CD14-positive monocyte (primary cell): ENCODE measurements at regions not wholly inside any gene's neighbourhood (a gene's known extent, or its start where the extent isn't known, plus 50 kb on each side); places are given as distances from the start of the nearest gene placed in this dataset.

Experiments used
- DNase-seq, 3 donors: peaks; one replicate each; pipeline ENCODE4 v3.0.0-alpha.2; 2011 to 2022
- H2AFZ ChIP-seq: 2 replicates; pipeline ENCODE4 v1.6.0; 2012; ENCODE audit warnings: mild to moderate bottlenecking, low read depth, low read length, inconsistent platforms; ENCODE audit not compliant: insufficient read depth, poor library complexity, severe bottlenecking
- H3K27ac ChIP-seq, 2 donors: 1 replicate in 1 of 2; 2 replicates in 1 of 2; pipeline ENCODE4 v1.5.1; 2012 to 2013; ENCODE audit warnings: low read length in 2 of 2, control low read depth in 1 of 2, inconsistent platforms in 1 of 2, low read depth in 1 of 2, mild to moderate bottlenecking in 1 of 2
- H3K27me3 ChIP-seq, 2 donors: one replicate each; pipeline versions ENCODE4 v1.6.0 to v1.6.1; 2011 to 2013; ENCODE audit warnings: low read length in 2 of 2; ENCODE audit not compliant: control insufficient read depth in 2 of 2, insufficient read depth in 2 of 2
- H3K36me3 ChIP-seq, 2 donors: replicated peaks in 1 of 2; 1 replicate in 1 of 2; 2 replicates in 1 of 2; pipeline versions ENCODE4 v1.5.1 to v1.6.1; 2012 to 2013; ENCODE audit warnings: low read length in 2 of 2, control low read depth in 1 of 2, inconsistent platforms in 1 of 2, mild to moderate bottlenecking in 1 of 2; ENCODE audit not compliant: insufficient read depth in 2 of 2, control insufficient read depth in 1 of 2
- H3K4me1 ChIP-seq, 2 donors: 1 replicate in 1 of 2; 2 replicates in 1 of 2; pipeline versions ENCODE4 v1.5.1 to v1.6.1; 2012 to 2013; ENCODE audit warnings: low read length in 2 of 2, control low read depth in 1 of 2, inconsistent platforms in 1 of 2, mild to moderate bottlenecking in 1 of 2, moderate library complexity in 1 of 2; ENCODE audit not compliant: insufficient read depth in 2 of 2, control insufficient read depth in 1 of 2
- H3K4me2 ChIP-seq: replicated peaks from 2 replicates; pipeline ENCODE3; 2012; ENCODE audit warnings: low read length, moderate library complexity, mild to moderate bottlenecking; ENCODE audit not compliant: poor library complexity, severe bottlenecking; ENCODE audit errors: extremely low read depth
- H3K4me3 ChIP-seq, 3 experiments: fragments of 200-600 bp in 1 of 3; sonication (generic) in 1 of 3; replicated peaks in 1 of 3; 1 replicate in 2 of 3; 2 replicates in 1 of 3; pipeline ENCODE4 v1.5.1; 2011 to 2013; ENCODE audit warnings: low read length in 3 of 3, mild to moderate bottlenecking in 3 of 3, control low read depth in 2 of 3, low read depth in 2 of 3, inconsistent platforms in 1 of 3, moderate library complexity in 1 of 3
- H3K79me2 ChIP-seq: 2 replicates; pipeline ENCODE4 v1.6.0; 2012; ENCODE audit warnings: mild to moderate bottlenecking, control low read depth, inconsistent platforms, low read length, moderate library complexity; ENCODE audit not compliant: insufficient read depth
- H3K9ac ChIP-seq: 2 replicates; pipeline ENCODE4 v1.6.0; 2017; ENCODE audit warnings: low read length, mild to moderate bottlenecking; ENCODE audit not compliant: insufficient read depth, poor library complexity, severe bottlenecking
- H3K9me3 ChIP-seq, 2 donors: replicated peaks in 1 of 2; 1 replicate in 1 of 2; 2 replicates in 1 of 2; pipeline versions ENCODE4 v1.5.1 to v1.6.1; 2012 to 2013; ENCODE audit warnings: low read length in 2 of 2, control low read depth in 1 of 2; ENCODE audit not compliant: control insufficient read depth in 1 of 2, insufficient read depth in 1 of 2
- H4K20me1 ChIP-seq: 2 replicates; pipeline ENCODE4 v1.6.0; 2012; ENCODE audit warnings: mild to moderate bottlenecking, low read length, control low read depth, moderate library complexity; ENCODE audit not compliant: insufficient read depth
- H3K27ac Mint-ChIP-seq, 7 donors: one replicate each; pipeline ENCODE4 v1.8.0; 2020; ENCODE audit warnings: mild to moderate bottlenecking in 7 of 7, mixed read lengths in 7 of 7, moderate library complexity in 6 of 7, inconsistent platforms in 2 of 7
- H3K27me3 Mint-ChIP-seq, 3 donors: one replicate each; pipeline ENCODE4 v1.8.0; 2021 to 2022; ENCODE audit warnings: low read depth in 3 of 3, mild to moderate bottlenecking in 3 of 3, mixed read lengths in 3 of 3, moderate library complexity in 3 of 3, inconsistent platforms in 1 of 3
- H3K36me3 Mint-ChIP-seq, 2 donors: one replicate each; pipeline ENCODE4 v1.8.0; 2020; ENCODE audit warnings: mixed read lengths in 2 of 2, inconsistent platforms in 1 of 2, mild to moderate bottlenecking in 1 of 2
- H3K4me1 Mint-ChIP-seq: one replicate; pipeline ENCODE4 v1.8.0; 2020; ENCODE audit warnings: mild to moderate bottlenecking, mixed read lengths
- H3K4me3 Mint-ChIP-seq, 2 donors: one replicate each; pipeline ENCODE4 v1.8.0; 2020; ENCODE audit warnings: mild to moderate bottlenecking in 2 of 2, mixed read lengths in 2 of 2, moderate library complexity in 1 of 2
- H3K9me3 Mint-ChIP-seq, 7 donors: one replicate each; pipeline ENCODE4 v1.8.0; 2020 to 2022; ENCODE audit warnings: mixed read lengths in 7 of 7, mild to moderate bottlenecking in 6 of 7, moderate library complexity in 6 of 7, inconsistent platforms in 2 of 7
- WGBS: methylation state at CpG from one replicate; pipeline ENCODE4 v1.1.5; 2013; ENCODE audit warnings: missing lambda C conversion rate; ENCODE audit not compliant: insufficient coverage; 5-methylcytosine and 5-hydroxymethylcytosine counted together
- intact Hi-C, 2 donors: fragments of 100-400 bp; cut with micrococcal nuclease; formaldehyde crosslinking; loops; one replicate each; pipeline versions ENCODE4 v1.15.0 to v1.15.1; 2023
- TF ChIP-seq, protein P1 (sequence below): fragments of 200-600 bp; IDR thresholded peaks from one replicate; pipeline ENCODE4 v1.8.0; 2022; ENCODE audit warnings: antibody characterized with exemption, mild to moderate bottlenecking

- no CpG with 5 or more reads among the region's 2 CpGs for WGBS
- Histone ChIP-seq H3K27me3 (no peaks in the 10 kb centered on the region), H3K9me3 (no peaks in the 10 kb centered on the region), H2AFZ (no peak overlapping the region), H4K20me1 (no peaks in the 10 kb centered on the region), H3K79me2 (no peaks in the 10 kb centered on the region), H3K4me3 (no peak overlapping the region), H3K9ac (no peak overlapping the region), H3K27ac (no peak overlapping the region), H3K4me1 (no peaks in the 10 kb centered on the region), H3K4me2 (no peak overlapping the region), H3K36me3 (no peaks in the 10 kb centered on the region)
- H3K9me3 Mint-ChIP-seq = peaks cover 0 to 7% (median 0%) of the 10 kb centered on the region in 7 donors
- no peak overlapping the region for H3K27ac Mint-ChIP-seq
- H3K4me1 Mint-ChIP-seq = no peaks in the 10 kb centered on the region
- TF ChIP-seq, protein P1, sequence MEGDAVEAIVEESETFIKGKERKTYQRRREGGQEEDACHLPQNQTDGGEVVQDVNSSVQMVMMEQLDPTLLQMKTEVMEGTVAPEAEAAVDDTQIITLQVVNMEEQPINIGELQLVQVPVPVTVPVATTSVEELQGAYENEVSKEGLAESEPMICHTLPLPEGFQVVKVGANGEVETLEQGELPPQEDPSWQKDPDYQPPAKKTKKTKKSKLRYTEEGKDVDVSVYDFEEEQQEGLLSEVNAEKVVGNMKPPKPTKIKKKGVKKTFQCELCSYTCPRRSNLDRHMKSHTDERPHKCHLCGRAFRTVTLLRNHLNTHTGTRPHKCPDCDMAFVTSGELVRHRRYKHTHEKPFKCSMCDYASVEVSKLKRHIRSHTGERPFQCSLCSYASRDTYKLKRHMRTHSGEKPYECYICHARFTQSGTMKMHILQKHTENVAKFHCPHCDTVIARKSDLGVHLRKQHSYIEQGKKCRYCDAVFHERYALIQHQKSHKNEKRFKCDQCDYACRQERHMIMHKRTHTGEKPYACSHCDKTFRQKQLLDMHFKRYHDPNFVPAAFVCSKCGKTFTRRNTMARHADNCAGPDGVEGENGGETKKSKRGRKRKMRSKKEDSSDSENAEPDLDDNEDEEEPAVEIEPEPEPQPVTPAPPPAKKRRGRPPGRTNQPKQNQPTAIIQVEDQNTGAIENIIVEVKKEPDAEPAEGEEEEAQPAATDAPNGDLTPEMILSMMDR = no peak
- H3K4me3 Mint-ChIP-seq = no peak overlapping the region
- H3K36me3 Mint-ChIP-seq = no peaks in the 10 kb centered on the region
- intact Hi-C loops = no loop called here
- DNase-seq = no peak
- H3K27me3 Mint-ChIP-seq = peaks cover 2 to 6% (median 2%) of the 10 kb centered on the region in 3 donors
Measured at GRCh38 chr10:127812041-127812440, 75.1 kb downstream of the FOXI2 start.

GRCh38 chr10:127813290-127813689 lies 76.3 kb downstream of the FOXI2 start:
- DNase-seq = no peak
- H3K4me3 Mint-ChIP-seq = no peak overlapping the region
- H3K36me3 ChIP-seq = no peaks in the 10 kb centered on the region
- no peaks in the 10 kb centered on the region for H3K4me1 ChIP-seq
- H3K4me1 Mint-ChIP-seq = peaks cover 2% of the 10 kb centered on the region
- no peaks in the 10 kb centered on the region for H3K9me3 ChIP-seq
- H3K79me2 ChIP-seq = no peaks in the 10 kb centered on the region
- no peak overlapping the region for H3K27ac ChIP-seq
- H3K27ac Mint-ChIP-seq = no peak overlapping the region
- no peaks in the 10 kb centered on the region for H4K20me1 ChIP-seq
- H3K27me3 ChIP-seq = no peaks in the 10 kb centered on the region
- peaks cover 0 to 6% (median 2%) of the 10 kb centered on the region in 3 donors for H3K27me3 Mint-ChIP-seq
- H3K9me3 Mint-ChIP-seq = peaks cover 0 to 7% (median 3%) of the 10 kb centered on the region in 7 donors
- no CpG with 5 or more reads among the region's 2 CpGs for WGBS
- H3K4me2 ChIP-seq = no peak overlapping the region
- intact Hi-C loops = no loop called here
- H3K4me3 ChIP-seq = no peak overlapping the region
- no peaks in the 10 kb centered on the region for H3K36me3 Mint-ChIP-seq
- H2AFZ ChIP-seq = no peak overlapping the region
- no peak overlapping the region for H3K9ac ChIP-seq
- TF ChIP-seq, protein P1 = no peak
